ENCODE measurements at regions not wholly inside any gene's neighbourhood (a gene's known extent, or its start where the extent isn't known, plus 50 kb on each side); places are given as distances from the start of the nearest gene placed in this dataset.

- TF ChIP-seq CHD7 (IDR thresholded peaks at IDR 0.05; ENCODE audit: insufficient replicate concordance, low read length) (no peak), POU5F1 (IDR thresholded peaks at IDR 0.05; ENCODE audit: low read depth, low read length) (no peak), SP2 (IDR thresholded peaks at IDR 0.05; ENCODE audit: low read length) (no peak), CREB1 (IDR thresholded peaks at IDR 0.05) (no peak), SRF (IDR thresholded peaks at IDR 0.05; ENCODE audit: low read depth, low read length) (no peak)
Measured at GRCh38 chr20:11158146-11158545, 484.3 kb upstream of the JAG1 start (continued).

Measured in H1 (cell line).